T follicular helper cell (primary cell): ENCODE measurements at regions not wholly inside any gene's neighbourhood (a gene's known extent, or its start where the extent isn't known, plus 50 kb on each side); places are given as distances from the start of the nearest gene placed in this dataset.

Experiments
- DNase-seq: peaks from one replicate; pipeline ENCODE4 v3.0.0-alpha.2; 2020; ENCODE audit warnings: low read depth

- no peak for DNase-seq
These were observed 136.9 kb downstream of the CD83 start for GRCh38 chr6:14254505-14254904.

DNA sequence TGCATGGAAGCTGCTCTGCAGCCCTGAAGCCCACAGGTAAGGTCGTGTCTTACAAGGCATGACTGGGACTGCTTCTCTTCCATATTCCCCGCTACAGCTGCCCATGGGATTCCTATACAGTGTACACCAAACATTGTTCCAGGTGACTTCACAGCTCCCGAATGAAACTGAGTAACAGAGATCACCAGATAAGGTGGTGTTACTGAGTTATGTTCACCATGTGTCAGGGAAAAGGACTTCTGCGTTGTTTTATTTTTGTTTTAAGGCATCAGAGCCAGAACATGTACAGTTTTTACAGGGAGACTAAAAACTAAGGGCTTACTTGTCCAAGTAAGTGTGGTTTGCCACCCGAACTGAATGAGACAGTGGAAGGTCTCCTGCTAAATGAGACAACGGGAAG, 138.3 kb downstream of the CD83 start:
- DNase-seq: no peak

- no peak for DNase-seq
These were observed 140.5 kb downstream of the CD83 start for GRCh38 chr6:14258117-14258516.

GRCh38 chr6:14258695-14259593, 141.4 kb downstream of the CD83 start:
- no peak for DNase-seq

GRCh38 chr6:14259594-14260152, 142.1 kb downstream of the CD83 start:
- DNase-seq: no peak

DNA sequence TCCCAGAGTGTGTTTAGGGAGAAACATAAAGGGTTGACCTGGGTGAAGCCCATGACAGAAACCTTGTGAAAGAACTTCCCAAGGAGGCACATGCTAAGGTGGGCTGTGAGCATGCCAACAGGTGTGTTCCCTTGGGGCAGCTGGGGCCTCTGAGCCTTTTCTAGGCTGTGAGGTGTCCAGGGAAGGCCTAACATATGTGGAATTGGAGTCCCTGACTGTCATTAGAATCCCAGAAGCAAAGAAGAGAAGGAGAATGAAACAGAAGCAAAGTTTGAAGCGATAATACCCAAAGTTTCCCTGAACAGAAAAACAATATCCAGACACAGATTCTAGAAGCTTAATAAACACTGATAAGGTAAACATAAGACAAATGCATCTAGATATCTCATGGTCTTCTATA, 143.3 kb downstream of the CD83 start:
- no peak for DNase-seq

- DNase-seq: no peak
These were observed 146.4 kb downstream of the CD83 start for GRCh38 chr6:14263881-14264424.

DNA sequence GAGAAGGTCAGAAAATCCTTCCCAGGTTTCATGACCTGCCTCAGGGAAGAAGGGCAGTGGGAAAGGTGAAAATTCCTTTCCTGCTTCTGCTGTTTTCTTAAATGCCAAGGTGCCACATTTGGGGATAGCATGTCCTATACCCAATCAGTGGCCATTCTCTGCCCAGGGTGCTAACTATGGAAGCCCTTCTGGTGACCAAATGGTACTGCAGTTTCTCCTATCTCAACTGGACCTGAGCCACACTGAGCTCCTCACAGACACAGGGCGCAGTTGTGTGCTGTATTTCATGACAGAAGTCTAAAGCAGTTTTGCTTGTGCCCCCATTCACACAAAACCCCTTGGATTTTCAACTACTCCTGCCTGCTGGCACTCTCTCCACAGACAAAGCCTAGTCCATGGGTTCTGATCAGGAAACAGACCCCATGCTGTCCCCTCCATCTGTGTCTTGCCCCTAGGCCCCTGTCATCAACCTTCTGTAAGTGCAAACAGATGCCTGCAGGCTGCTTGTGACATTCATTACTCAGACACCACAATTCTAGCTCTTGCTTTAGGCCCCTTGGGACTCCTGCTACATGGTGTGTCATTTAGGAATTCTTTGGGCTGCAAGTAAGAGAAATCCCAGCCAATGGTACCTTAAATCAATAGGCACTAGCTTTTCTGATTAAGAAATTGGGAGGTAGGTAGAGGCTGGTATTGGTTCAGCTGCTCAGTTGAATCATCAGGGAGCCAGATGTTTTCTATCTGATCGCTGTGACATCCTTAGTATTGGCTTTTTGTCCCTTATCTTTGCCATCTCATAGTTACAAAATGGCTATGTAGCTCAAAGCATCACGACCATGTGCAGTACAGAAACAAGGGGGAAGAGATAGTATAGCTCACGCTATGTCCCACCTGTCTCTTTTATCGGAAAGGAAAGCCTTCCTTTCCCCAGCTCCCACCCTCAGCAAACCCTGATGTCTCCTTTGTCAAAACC, 147.8 kb downstream of the CD83 start:
- no peak for DNase-seq

DNA sequence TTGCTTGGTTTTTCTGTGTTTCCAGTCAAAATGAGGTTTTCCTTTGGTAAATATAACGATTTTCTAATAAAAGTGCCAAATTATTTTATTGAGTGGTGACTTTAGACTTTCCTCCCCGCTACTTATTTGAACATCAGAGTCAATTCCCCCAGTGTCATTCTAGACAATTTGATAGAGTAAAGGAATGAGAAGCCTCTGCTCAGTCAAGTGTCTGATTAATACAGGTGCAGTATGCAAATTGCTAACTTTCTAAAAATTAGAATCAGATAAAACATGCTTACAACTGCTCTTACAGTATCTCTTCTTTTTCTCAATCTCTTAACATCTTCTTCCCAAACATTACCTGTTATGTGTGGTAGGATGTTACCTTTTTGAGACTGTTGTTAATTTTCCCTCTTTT, 148.7 kb downstream of the CD83 start:
- no peak for DNase-seq

DNA sequence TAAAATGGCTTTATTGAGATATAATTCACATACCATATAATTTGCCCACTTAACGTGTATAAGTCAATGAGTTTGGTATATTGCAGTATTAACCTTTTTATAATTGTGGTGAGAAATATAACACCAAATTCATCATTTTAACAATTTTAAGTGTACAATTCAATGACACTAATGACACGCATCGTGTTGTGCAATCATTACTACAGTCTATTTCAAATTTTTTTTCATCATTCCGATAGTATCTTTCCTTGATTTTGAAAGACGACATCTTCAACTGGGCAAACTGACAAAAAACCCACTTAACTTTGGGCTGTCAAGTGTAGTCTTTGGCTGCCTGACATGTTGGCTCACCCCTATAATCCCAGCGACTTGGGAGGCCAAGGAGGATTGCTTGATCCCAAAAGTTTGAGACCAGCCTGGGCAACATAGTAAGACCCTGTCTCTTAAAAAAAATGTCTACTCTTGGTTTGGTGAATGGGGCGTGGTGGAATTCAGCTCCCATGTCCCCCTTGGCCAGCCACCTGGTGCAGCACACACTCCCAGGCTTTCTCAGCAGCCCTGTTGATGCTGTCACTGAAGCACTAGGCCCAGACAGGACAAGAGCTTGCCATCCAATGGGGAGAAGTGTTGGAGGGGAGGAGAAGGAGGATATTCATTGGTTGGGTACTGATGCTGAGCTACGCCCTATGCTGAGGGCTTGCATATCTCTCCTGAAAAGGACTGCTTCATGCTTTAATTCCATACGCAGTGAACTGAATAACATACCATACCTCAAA, 150.5 kb downstream of the CD83 start:
- no peak for DNase-seq

GRCh38 chr6:14269436-14269835, 151.9 kb downstream of the CD83 start:
- DNase-seq: no peak

DNA sequence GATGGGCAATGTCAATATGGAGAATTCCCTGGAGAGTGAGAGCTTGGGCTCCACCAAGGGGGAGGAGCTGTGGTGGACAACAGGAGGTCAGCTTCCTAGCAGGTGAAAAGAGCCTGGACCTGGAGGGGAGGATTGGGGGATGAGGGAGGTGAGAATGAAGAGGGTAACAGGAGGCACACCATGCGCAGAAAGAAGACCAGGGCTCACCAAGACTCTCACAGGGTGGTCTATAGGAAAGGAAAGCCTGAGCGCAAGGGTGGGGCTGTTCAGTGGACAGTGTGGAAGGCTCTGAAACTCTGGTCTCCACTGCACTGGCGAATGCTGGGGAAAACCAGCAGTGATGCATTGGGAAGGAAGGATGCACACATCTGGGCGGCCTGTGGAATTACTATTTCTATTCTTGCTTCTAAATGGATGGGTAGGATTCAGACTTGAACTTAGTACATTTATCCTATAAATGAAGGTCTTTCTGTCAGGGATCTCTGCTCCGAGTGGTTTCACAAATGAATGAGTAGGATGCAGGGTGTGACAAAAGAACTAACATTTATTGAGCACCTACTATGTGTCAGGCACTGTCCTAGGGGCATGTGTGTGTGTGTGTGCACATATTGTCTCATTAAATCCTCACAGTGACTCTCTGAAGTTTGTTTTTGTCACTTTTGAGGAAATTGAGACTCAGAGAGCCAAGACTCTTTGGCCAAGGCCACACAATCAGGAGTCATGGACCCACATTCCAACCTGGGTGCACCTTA, 152.7 kb downstream of the CD83 start:
- DNase-seq: no peak

DNA sequence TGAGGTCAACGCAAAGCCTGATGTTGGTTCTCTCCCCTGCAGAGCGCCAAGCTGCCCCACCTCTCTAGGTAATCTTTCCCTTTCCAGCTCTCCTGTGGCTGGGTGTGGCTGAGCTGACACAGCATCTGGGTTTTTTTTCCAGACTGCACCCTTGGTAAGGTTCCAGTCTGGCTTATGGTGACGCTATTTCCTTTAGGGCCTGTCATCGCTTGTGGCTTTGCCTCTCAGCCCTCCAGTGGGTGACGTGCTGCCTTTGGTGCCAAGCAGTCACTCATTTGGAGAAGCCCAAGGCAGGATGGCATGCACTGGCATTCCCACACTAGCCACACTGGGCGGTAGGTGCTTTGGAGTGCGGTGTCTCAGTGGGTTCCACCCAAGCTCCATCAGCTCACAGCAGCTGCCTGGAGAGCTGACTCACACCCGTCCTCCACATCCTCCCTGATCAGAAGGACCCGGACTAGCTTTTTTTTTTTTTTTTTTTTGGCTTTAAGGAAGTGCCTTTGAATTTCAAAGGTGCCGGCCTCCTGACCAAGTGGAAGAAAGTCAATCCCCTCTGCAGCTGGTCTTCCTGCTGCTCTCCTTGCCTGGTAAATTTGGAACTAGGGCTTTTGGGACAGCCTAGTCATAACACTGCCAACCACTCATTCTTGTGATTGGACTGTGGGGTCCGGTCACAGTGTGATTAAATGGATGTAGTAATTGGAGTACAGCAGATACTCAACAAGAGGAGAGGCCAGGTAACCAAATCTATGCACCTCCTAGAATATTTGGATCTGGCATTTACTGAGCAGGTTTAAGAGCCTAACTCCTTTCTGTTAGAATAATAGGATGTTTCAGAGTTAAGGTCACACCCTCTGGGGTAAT, 153.6 kb downstream of the CD83 start:
- DNase-seq: no peak

DNA sequence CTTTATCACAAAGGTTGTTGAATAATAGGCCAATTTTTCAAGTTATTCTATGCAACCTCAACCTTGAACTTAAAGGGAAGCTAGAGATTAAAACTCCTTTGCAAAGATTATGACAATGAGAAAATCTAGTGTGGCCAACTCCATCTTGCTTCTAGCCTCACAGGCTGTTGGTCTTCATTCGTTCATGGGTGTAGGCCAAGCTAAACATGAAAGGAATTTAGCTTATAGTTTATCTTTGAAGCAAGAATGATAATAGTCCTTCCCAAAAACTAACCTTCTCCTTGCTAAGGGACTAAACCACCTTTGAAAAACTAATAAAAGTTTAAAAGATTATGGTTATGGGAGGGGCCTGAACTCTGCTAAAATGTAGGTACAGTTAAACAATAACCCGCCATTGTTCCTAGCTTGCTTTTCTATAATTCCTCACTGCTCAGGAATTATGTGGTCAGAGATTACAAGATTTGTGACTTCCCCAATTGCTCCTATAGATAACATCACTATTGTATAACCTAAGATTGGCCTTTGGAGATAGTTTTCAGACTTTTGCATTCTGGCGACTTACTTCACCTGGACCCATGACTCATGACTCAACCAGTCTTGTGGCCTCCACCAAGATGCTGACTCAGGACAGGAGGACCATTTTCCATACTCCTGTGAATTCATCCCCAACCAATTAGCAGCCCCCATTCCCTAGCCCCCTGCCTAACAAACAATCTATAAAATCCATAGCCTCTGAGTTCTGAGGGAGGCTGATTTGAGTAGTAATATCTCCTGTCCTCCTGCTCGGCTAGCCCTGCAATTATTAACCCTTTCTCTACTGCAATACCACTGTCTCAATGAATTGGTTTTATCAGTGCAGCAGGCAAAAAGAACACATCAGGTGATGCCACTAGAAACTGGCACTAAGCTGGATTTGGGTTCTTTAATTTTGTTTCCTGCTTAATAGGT, 154.5 kb downstream of the CD83 start:
- DNase-seq: no peak

- DNase-seq: no peak
These were observed 155.1 kb downstream of the CD83 start for GRCh38 chr6:14272737-14273085.

GRCh38 chr6:14273191-14273590, 155.6 kb downstream of the CD83 start:
- no peak for DNase-seq

DNA sequence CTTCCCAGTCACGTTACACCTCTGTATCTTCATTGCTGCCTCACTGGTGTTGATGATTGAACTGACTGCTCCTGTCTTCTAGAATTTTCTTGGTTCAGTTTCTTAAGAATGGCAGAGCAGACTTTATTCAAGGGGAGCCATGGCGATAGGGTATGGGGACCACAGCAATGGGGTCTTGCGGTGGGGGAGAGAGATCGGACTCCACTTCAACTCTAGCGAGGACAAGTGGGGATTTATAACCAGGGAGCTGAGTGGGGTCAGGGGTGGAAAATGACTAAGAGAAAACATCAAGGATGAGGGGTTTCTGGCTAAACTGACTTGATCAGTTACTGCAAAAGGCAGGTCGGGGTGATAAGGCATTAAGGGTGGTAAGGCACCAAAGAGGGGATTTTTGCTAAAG, 156.4 kb downstream of the CD83 start:
- no peak for DNase-seq
